IMR-90 (cell line): ENCODE measurements at regions not wholly inside any gene's neighbourhood (a gene's known extent, or its start where the extent isn't known, plus 50 kb on each side); places are given as distances from the start of the nearest gene placed in this dataset.

Experiments
- ATAC-seq: fragments of 200-7000 bp; cut with Tn5 transposase; 2 replicates; pipeline ENCODE4 v1.9.1; 2020; ENCODE audit warnings: low read depth, mild to moderate bottlenecking, moderate library complexity
- BruUV-seq: library from RNA; stranded (reverse); fragments of 400-500 nt; replicated peaks from 2 replicates; lab custom pipeline; 2021; lab: Mats Ljungman, UMichigan
- CTCF ChIA-PET: fragments of 300-600 bp; formaldehyde crosslinking; extraction: SDS; loops from one replicate; lab custom pipeline; 2021; ENCODE audit warnings: antibody characterized with exemption; lab: Yijun Ruan, JAX
- POLR2A ChIA-PET: fragments of 300-600 bp; sonication (Branson Sonifier 250); formaldehyde crosslinking; loops from one replicate; lab custom pipeline; 2022; ENCODE audit warnings: antibody characterized with exemption; ENCODE audit not compliant: unreplicated experiment; lab: Charles Lee
- DNase-seq: peaks from one replicate; pipeline ENCODE4 v3.0.0; 2013
- H2AFZ ChIP-seq: replicated peaks from 2 replicates; pipeline ENCODE3; 2013; ENCODE audit warnings: low read length, mild to moderate bottlenecking; ENCODE audit not compliant: poor library complexity
- H2AK5ac ChIP-seq: 2 replicates; pipeline ENCODE4 v1.6.1; 2013; ENCODE audit warnings: low read depth, low read length, inconsistent platforms
- H2AK9ac ChIP-seq: replicated peaks from 2 replicates; pipeline ENCODE3; 2013; ENCODE audit warnings: mild to moderate bottlenecking, low read depth, low read length, moderate library complexity; ENCODE audit not compliant: poor library complexity
- H2BK120ac ChIP-seq: 2 replicates; pipeline ENCODE4 v1.6.1; 2013; ENCODE audit warnings: low read depth, low read length, inconsistent platforms
- H2BK15ac ChIP-seq: 3 replicates; pipeline ENCODE4 v1.6.1; 2013; ENCODE audit warnings: low read depth, low read length, inconsistent platforms
- H2BK20ac ChIP-seq: 2 replicates; pipeline ENCODE4 v1.6.1; 2013; ENCODE audit warnings: low read depth, mild to moderate bottlenecking, inconsistent platforms, low read length, moderate library complexity
- H2BK5ac ChIP-seq: 2 replicates; pipeline ENCODE4 v1.6.1; 2013; ENCODE audit warnings: mild to moderate bottlenecking, low read depth, low read length, inconsistent platforms; ENCODE audit not compliant: poor library complexity, severe bottlenecking
- H3K14ac ChIP-seq: replicated peaks from 2 replicates; pipeline ENCODE4 v1.6.1; 2013; ENCODE audit warnings: low read depth, low read length, inconsistent platforms
- H3K18ac ChIP-seq: 2 replicates; pipeline ENCODE4 v1.6.1; 2013; ENCODE audit warnings: low read depth, low read length, control low read depth
- H3K23ac ChIP-seq: 2 replicates; pipeline ENCODE4 v1.6.1; 2013; ENCODE audit warnings: low read depth, low read length, inconsistent platforms
- H3K27ac ChIP-seq: 2 replicates; pipeline ENCODE4 v1.5.1; 2013; ENCODE audit warnings: mild to moderate bottlenecking, control low read depth, low read length; ENCODE audit not compliant: insufficient read depth
- H3K27me3 ChIP-seq: 2 replicates; pipeline ENCODE4 v1.6.1; 2013; ENCODE audit warnings: low read length; ENCODE audit not compliant: control insufficient read depth, insufficient read depth
- H3K36me3 ChIP-seq: 2 replicates; pipeline ENCODE4 v1.6.1; 2013; ENCODE audit warnings: low read length, mixed read lengths; ENCODE audit not compliant: control insufficient read depth, insufficient read depth
- H3K4ac ChIP-seq: 2 replicates; pipeline ENCODE4 v1.6.1; 2013; ENCODE audit warnings: low read depth, low read length, inconsistent platforms
- H3K4me1 ChIP-seq: 2 replicates; pipeline ENCODE4 v1.6.1; 2013; ENCODE audit warnings: low read length, mixed read lengths; ENCODE audit not compliant: control insufficient read depth, insufficient read depth
- H3K4me2 ChIP-seq: 2 replicates; pipeline ENCODE4 v1.6.1; 2013; ENCODE audit warnings: low read depth, mild to moderate bottlenecking, control low read depth, low read length, moderate library complexity
- H3K4me3 ChIP-seq: 2 replicates; pipeline ENCODE4 v1.5.1; 2013; ENCODE audit warnings: low read depth, mild to moderate bottlenecking, control low read depth, low read length, moderate library complexity; ENCODE audit not compliant: insufficient read depth
- H3K56ac ChIP-seq: 2 replicates; pipeline ENCODE4 v1.6.1; 2013; ENCODE audit warnings: low read length, inconsistent platforms; ENCODE audit not compliant: insufficient read depth; ENCODE audit errors: extremely low read depth
- H3K79me1 ChIP-seq, 2 experiments: 2 replicates each; pipeline ENCODE4 v1.6.1; 2013; ENCODE audit warnings: low read length in 2 of 2, inconsistent platforms in 1 of 2, low read depth in 1 of 2
- H3K9ac ChIP-seq: 2 replicates; pipeline ENCODE4 v1.6.1; 2013; ENCODE audit warnings: low read depth, low read length, control low read depth
- H3K9me1 ChIP-seq: 2 replicates; pipeline ENCODE4 v1.6.1; 2013; ENCODE audit warnings: low read length, inconsistent platforms; ENCODE audit not compliant: insufficient read depth
- H3K9me3 ChIP-seq: 2 replicates; pipeline ENCODE4 v1.6.1; 2013; ENCODE audit warnings: low read length; ENCODE audit not compliant: control insufficient read depth, insufficient read depth
- H4K20me1 ChIP-seq: 2 replicates; pipeline ENCODE4 v1.6.1; 2013; ENCODE audit warnings: low read length, inconsistent platforms; ENCODE audit not compliant: insufficient read depth
- H4K5ac ChIP-seq: 2 replicates; pipeline ENCODE4 v1.6.1; 2013; ENCODE audit warnings: mild to moderate bottlenecking, low read depth, low read length, control low read depth
- H4K8ac ChIP-seq, 2 experiments: 2 replicates each; pipeline ENCODE4 v1.6.1; 2013; ENCODE audit warnings: low read depth in 2 of 2, low read length in 2 of 2, control low read depth in 1 of 2, inconsistent platforms in 1 of 2
- H4K91ac ChIP-seq: 2 replicates; pipeline ENCODE4 v1.6.1; 2013; ENCODE audit warnings: low read depth, low read length, inconsistent platforms; ENCODE audit not compliant: insufficient read depth
- BHLHE40 ChIP-seq: fragments of 150-350 bp; IDR thresholded peaks from 2 replicates; pipeline ENCODE4 v1.6.1; 2016; ENCODE audit warnings: mild to moderate bottlenecking, low read depth, low read length
- CEBPB ChIP-seq: IDR thresholded peaks from 2 replicates; pipeline ENCODE4 v1.6.1; 2012; ENCODE audit warnings: low read depth, low read length, improper control_type of control experiment
- CHD1 ChIP-seq: IDR thresholded peaks from 2 replicates; pipeline ENCODE4 v1.6.1; 2012; ENCODE audit warnings: low read depth, low read length, improper control_type of control experiment
- CTCF ChIP-seq: conservative IDR thresholded peaks from 2 replicates; pipeline ENCODE4 v1.5.1; 2012; ENCODE audit warnings: mild to moderate bottlenecking, low read depth, low read length, improper control_type of control experiment
- ELK1 ChIP-seq: fragments of 150-350 bp; IDR thresholded peaks from 2 replicates; pipeline ENCODE4 v1.6.1; 2016; ENCODE audit warnings: low read depth, mild to moderate bottlenecking, low read length, moderate library complexity, borderline replicate concordance
- FOS ChIP-seq: fragments of 150-350 bp; IDR thresholded peaks from 2 replicates; pipeline ENCODE4 v1.6.1; 2016; ENCODE audit warnings: low read depth, low read length
- MAFK ChIP-seq: IDR thresholded peaks from 2 replicates; pipeline ENCODE4 v1.6.1; 2012; ENCODE audit warnings: low read depth, low read length, improper control_type of control experiment
- MAZ ChIP-seq: IDR thresholded peaks from 2 replicates; pipeline ENCODE4 v1.6.1; 2012; ENCODE audit warnings: low read depth, mild to moderate bottlenecking, low read length, improper control_type of control experiment, moderate library complexity, borderline replicate concordance
- MXI1 ChIP-seq: IDR thresholded peaks from 2 replicates; pipeline ENCODE4 v1.6.1; 2012; ENCODE audit warnings: low read depth, mild to moderate bottlenecking, low read length, moderate library complexity, borderline replicate concordance
- NFE2L2 ChIP-seq: fragments of 150-350 bp; IDR thresholded peaks from 2 replicates; pipeline ENCODE4 v1.6.1; 2016; ENCODE audit warnings: low read depth, mild to moderate bottlenecking, low read length
- POLR2A ChIP-seq: IDR thresholded peaks from 2 replicates; pipeline ENCODE4 v1.6.1; 2012; ENCODE audit warnings: mild to moderate bottlenecking, low read depth, low read length
- RAD21 ChIP-seq: IDR thresholded peaks from 2 replicates; pipeline ENCODE4 v1.6.1; 2012; ENCODE audit warnings: low read length, improper control_type of control experiment
- RCOR1 ChIP-seq: IDR thresholded peaks from 2 replicates; pipeline ENCODE4 v1.6.1; 2012; ENCODE audit warnings: mild to moderate bottlenecking, low read length, improper control_type of control experiment; ENCODE audit not compliant: insufficient replicate concordance
- RFX5 ChIP-seq: IDR thresholded peaks from 2 replicates; pipeline ENCODE4 v1.8.0; 2012; ENCODE audit warnings: low read depth, mild to moderate bottlenecking, low read length, moderate library complexity
- SMC3 ChIP-seq: fragments of 150-350 bp; IDR thresholded peaks from 2 replicates; pipeline ENCODE4 v1.6.1; 2016; ENCODE audit warnings: low read depth, mild to moderate bottlenecking, antibody characterized with exemption, low read length, moderate library complexity
- USF2 ChIP-seq: fragments of 150-350 bp; IDR thresholded peaks from 2 replicates; pipeline ENCODE4 v1.6.1; 2017; ENCODE audit warnings: mild to moderate bottlenecking, antibody characterized with exemption, low read length, low read depth
- WGBS, 2 experiments: methylation state at CpG; one replicate each; pipeline versions ENCODE4 v1.1.5 to v1.1.7; 2013; ENCODE audit warnings: missing lambda C conversion rate in 2 of 2; ENCODE audit not compliant: insufficient read length in 1 of 2; ENCODE audit errors: extremely low coverage in 2 of 2; 5-methylcytosine and 5-hydroxymethylcytosine counted together
- dilution Hi-C: fragments of 300-500 bp; cut with HindIII; formaldehyde crosslinking; loops from one replicate; pipeline ENCODE4 v1.14.3; 2018; ENCODE audit warnings: low sequenced_read_pairs; ENCODE audit not compliant: unreplicated experiment
- in situ Hi-C: fragments of 300-500 bp; cut with MboI; formaldehyde crosslinking; loops from 3 replicates; pipeline ENCODE4 v1.14.3; 2019; ENCODE audit warnings: low sequenced_read_pairs, inconsistent platforms, mixed read lengths
- intact Hi-C: fragments of 100-400 bp; cut with micrococcal nuclease; formaldehyde crosslinking; loops from 2 replicates; pipeline ENCODE4 v1.10.0; 2022

- H3K36me3 ChIP-seq: no peaks in the 10 kb centered on the region
- 36% methylated on average over 3 of the region's 6 CpGs; no CpG with 5 or more reads in 1 of the 2 experiments for WGBS, 2 experiments
- BruUV-seq: no TSS peak
- H3K9me1 ChIP-seq: no peaks in the 10 kb centered on the region
- H4K8ac ChIP-seq: no peak overlapping the region
- no peak overlapping the region for H4K91ac ChIP-seq
- ChIA-PET CTCF (no interaction called here), POLR2A (no interaction called here)
- no peak overlapping the region for H3K4me3 ChIP-seq
- in situ Hi-C loops (no loop called here), dilution Hi-C loops (no loop called here), intact Hi-C loops (no loop called here)
- no peaks in the 10 kb centered on the region for H4K20me1 ChIP-seq
- H3K4me2 ChIP-seq: no peak overlapping the region
- no peak overlapping the region for H2BK5ac ChIP-seq
- no peak overlapping the region for H2AK5ac ChIP-seq
- ATAC-seq (no peak), DNase-seq (no peak)
- TF ChIP-seq RCOR1: no peak
- TF ChIP-seq FOS: no peak
- TF ChIP-seq POLR2A: no peak
- no peak for TF ChIP-seq ELK1
- no peak for TF ChIP-seq MXI1
- no peak for TF ChIP-seq SMC3
- TF ChIP-seq MAZ: no peak
- TF ChIP-seq CEBPB: no peak
- TF ChIP-seq MAFK: no peak
- no peak for TF ChIP-seq BHLHE40
- TF ChIP-seq CTCF: no peak
- TF ChIP-seq CHD1: no peak
- TF ChIP-seq RFX5: no peak
- no peak for TF ChIP-seq USF2
- no peak for TF ChIP-seq NFE2L2
- TF ChIP-seq RAD21: no peak
- H2BK20ac ChIP-seq: no peak overlapping the region
- H3K27me3 ChIP-seq: no peaks in the 10 kb centered on the region
- no peak overlapping the region for H3K23ac ChIP-seq
- no peak overlapping the region for H3K27ac ChIP-seq
- no peak overlapping the region for H2BK120ac ChIP-seq
- no peaks in the 10 kb centered on the region for H3K79me1 ChIP-seq
- peaks cover 3% of the 10 kb centered on the region; the same call in 1 of the 2 replicates for H3K9me3 ChIP-seq
- no peak overlapping the region for H2BK15ac ChIP-seq
- H3K4me1 ChIP-seq: no peaks in the 10 kb centered on the region
- no peak overlapping the region for H2AFZ ChIP-seq
- H2AK9ac ChIP-seq: no peak overlapping the region
- no peak overlapping the region for H4K5ac ChIP-seq
- no peak overlapping the region for H3K14ac ChIP-seq
- no peak overlapping the region for H3K18ac ChIP-seq
- H3K4ac ChIP-seq: no peak overlapping the region
- no peak overlapping the region for H3K56ac ChIP-seq
- no peak overlapping the region for H3K9ac ChIP-seq
These were observed 285.6 kb upstream of the CPEB2 start for GRCh38 chr4:14716691-14717090.
